H1 (cell line): ENCODE measurements at regions not wholly inside any gene's neighbourhood (a gene's known extent, or its start where the extent isn't known, plus 50 kb on each side); places are given as distances from the start of the nearest gene placed in this dataset.

Experiments
- CTCF ChIA-PET: fragments of 300-600 bp; sonication (Branson Sonifier 250); formaldehyde crosslinking; loops from one replicate; lab custom pipeline; 2021; ENCODE audit not compliant: partially characterized antibody; lab: Charles Lee
- POLR2A ChIA-PET: fragments of 300-600 bp; sonication (Branson Sonifier 250); formaldehyde crosslinking; loops from one replicate; lab custom pipeline; 2021; ENCODE audit warnings: inconsistent platforms; ENCODE audit not compliant: partially characterized antibody; lab: Charles Lee
- DNase-seq, 2 experiments: peaks; one replicate each; pipeline versions ENCODE4 v3.0.0 to v3.0.0-alpha.2; 2010 to 2022; ENCODE audit warnings: low spot score in 2 of 2, low read depth in 1 of 2, mixed read lengths in 1 of 2
- FAIRE-seq: peaks from 2 replicates; lab custom pipeline; 2011; peaks lifted over from hg19 to GRCh38; lab: Jason Lieb, UNC
- H2AFZ ChIP-seq: 2 replicates; pipeline ENCODE4 v1.8.1; 2012; ENCODE audit warnings: low read length, inconsistent platforms
- H2AK5ac ChIP-seq: 2 replicates; pipeline ENCODE4 v1.6.1; 2013; ENCODE audit warnings: low read depth, low read length
- H2BK120ac ChIP-seq: replicated peaks from 2 replicates; pipeline ENCODE3; 2013; ENCODE audit warnings: low read depth, low read length, inconsistent platforms
- H2BK12ac ChIP-seq: 2 replicates; pipeline ENCODE4 v1.6.1; 2013; ENCODE audit warnings: low read depth, low read length
- H2BK15ac ChIP-seq: 2 replicates; pipeline ENCODE4 v1.6.1; 2013; ENCODE audit warnings: low read length
- H2BK20ac ChIP-seq: 2 replicates; pipeline ENCODE4 v1.6.1; 2013; ENCODE audit warnings: low read length
- H2BK5ac ChIP-seq: 2 replicates; pipeline ENCODE4 v1.6.1; 2013; ENCODE audit warnings: low read depth, low read length
- H3K14ac ChIP-seq: 2 replicates; pipeline ENCODE4 v1.6.1; 2013; ENCODE audit warnings: inconsistent platforms; ENCODE audit not compliant: insufficient read length
- H3K18ac ChIP-seq: 2 replicates; pipeline ENCODE4 v1.6.1; 2013; ENCODE audit warnings: low read length; ENCODE audit errors: extremely low read depth
- H3K23ac ChIP-seq: 2 replicates; pipeline ENCODE4 v1.6.1; 2013; ENCODE audit warnings: inconsistent platforms; ENCODE audit not compliant: insufficient read length
- H3K23me2 ChIP-seq: 2 replicates; pipeline ENCODE4 v1.6.1; 2013; ENCODE audit warnings: low read depth, low read length
- H3K27ac ChIP-seq: 2 replicates; pipeline ENCODE4 v1.6.1; 2011; ENCODE audit warnings: low read depth, low read length, inconsistent platforms
- H3K27me3 ChIP-seq, 4 experiments: replicated peaks in 1 of 4; 1 replicate in 1 of 4; 2 replicates in 3 of 4; pipeline versions ENCODE4 v1.6.1 to v1.8.1; 2011 to 2013; ENCODE audit warnings: low read length in 3 of 4, mild to moderate bottlenecking in 3 of 4, inconsistent platforms in 2 of 4, mixed read lengths in 2 of 4, moderate library complexity in 1 of 4; ENCODE audit not compliant: control insufficient read depth in 3 of 4, insufficient read depth in 3 of 4; ENCODE audit errors: extremely low read depth in 1 of 4
- H3K36me3 ChIP-seq, 4 experiments: 2 replicates each; pipeline versions ENCODE4 v1.6.1 to v1.8.1; 2011 to 2013; ENCODE audit warnings: mild to moderate bottlenecking in 4 of 4, low read length in 3 of 4, moderate library complexity in 2 of 4, control low read depth in 1 of 4, inconsistent platforms in 1 of 4; ENCODE audit not compliant: insufficient read depth in 4 of 4, control insufficient read depth in 2 of 4
- H3K4ac ChIP-seq: replicated peaks from 2 replicates; pipeline ENCODE3; 2013; ENCODE audit warnings: low read length, low read depth, mixed read lengths, inconsistent platforms; ENCODE audit not compliant: insufficient read length
- H3K4me1 ChIP-seq, 4 experiments: replicated peaks in 1 of 4; 1 replicate in 1 of 4; 2 replicates in 3 of 4; pipeline versions ENCODE4 v1.6.1 to v1.8.1; 2011 to 2013; ENCODE audit warnings: low read length in 3 of 4, inconsistent platforms in 2 of 4, mixed read lengths in 1 of 4; ENCODE audit not compliant: insufficient read depth in 4 of 4, control insufficient read depth in 3 of 4
- H3K4me2 ChIP-seq, 2 experiments: 2 replicates each; pipeline versions ENCODE4 v1.6.1 to v1.8.1; 2011 to 2013; ENCODE audit warnings: low read depth in 2 of 2, low read length in 2 of 2, control low read depth in 1 of 2, inconsistent platforms in 1 of 2, mild to moderate bottlenecking in 1 of 2; ENCODE audit not compliant: insufficient read depth in 1 of 2
- H3K4me3 ChIP-seq, 4 experiments: fragments of 200-600, 300-600 bp in 1 of 4; sonication (generic), shearing (Covaris generic), sonication (Bioruptor Twin) in 1 of 4; 2 replicates each; pipeline versions ENCODE4 v1.5.1 to v1.8.1; 2011 to 2016; ENCODE audit warnings: low read length in 4 of 4, low read depth in 3 of 4, control low read depth in 2 of 4, inconsistent platforms in 2 of 4, mild to moderate bottlenecking in 2 of 4, mixed read lengths in 1 of 4, moderate library complexity in 1 of 4; ENCODE audit not compliant: insufficient read depth in 2 of 4; ENCODE audit errors: extremely low read depth in 1 of 4
- H3K56ac ChIP-seq: replicated peaks from 2 replicates; pipeline ENCODE3; 2013; ENCODE audit warnings: low read depth, mild to moderate bottlenecking, mixed read lengths, low read length, inconsistent platforms; ENCODE audit not compliant: insufficient read length
- H3K79me1 ChIP-seq: 2 replicates; pipeline ENCODE4 v1.6.1; 2013; ENCODE audit warnings: low read depth, low read length, control low read depth
- H3K79me2 ChIP-seq, 2 experiments: 2 replicates each; pipeline versions ENCODE4 v1.6.1 to v1.8.1; 2012 to 2013; ENCODE audit warnings: low read length in 2 of 2, mild to moderate bottlenecking in 2 of 2, inconsistent platforms in 1 of 2; ENCODE audit not compliant: insufficient read depth in 2 of 2, control insufficient read depth in 1 of 2
- H3K9ac ChIP-seq, 4 experiments: replicated peaks in 1 of 4; 1 replicate in 1 of 4; 2 replicates in 3 of 4; pipeline versions ENCODE4 v1.6.1 to v1.8.1; 2011 to 2013; ENCODE audit warnings: low read depth in 3 of 4, low read length in 3 of 4, control low read depth in 2 of 4, mild to moderate bottlenecking in 2 of 4, moderate library complexity in 2 of 4, inconsistent platforms in 1 of 4; ENCODE audit errors: extremely low read depth in 1 of 4
- H3K9me3 ChIP-seq, 2 experiments: 2 replicates each; pipeline versions ENCODE4 v1.6.1 to v1.8.1; 2012 to 2013; ENCODE audit warnings: mild to moderate bottlenecking in 2 of 2, moderate library complexity in 2 of 2, control low read depth in 1 of 2, inconsistent platforms in 1 of 2, low read depth in 1 of 2, low read length in 1 of 2, mixed read lengths in 1 of 2; ENCODE audit not compliant: insufficient read depth in 2 of 2
- H4K20me1 ChIP-seq, 2 experiments: replicated peaks in 1 of 2; 2 replicates each; pipeline versions ENCODE3 to v1.8.1; 2011 to 2013; ENCODE audit warnings: inconsistent platforms in 2 of 2, low read length in 2 of 2, mild to moderate bottlenecking in 1 of 2; ENCODE audit not compliant: insufficient read depth in 2 of 2, control insufficient read depth in 1 of 2
- H4K5ac ChIP-seq: 2 replicates; pipeline ENCODE4 v1.6.1; 2013; ENCODE audit warnings: low read length, low read depth, mixed read lengths, inconsistent platforms; ENCODE audit not compliant: insufficient read length
- H4K8ac ChIP-seq: 2 replicates; pipeline ENCODE4 v1.8.0; 2013; ENCODE audit warnings: mild to moderate bottlenecking, moderate library complexity, low read length, inconsistent platforms; ENCODE audit not compliant: insufficient read depth; ENCODE audit errors: extremely low read depth
- H4K91ac ChIP-seq: replicated peaks from 2 replicates; pipeline ENCODE3; 2013; ENCODE audit warnings: low read length, mixed read lengths, inconsistent platforms; ENCODE audit not compliant: insufficient read length
- EGR1 ChIP-seq: IDR thresholded peaks from 2 replicates; pipeline ENCODE4 v1.6.1; 2011; ENCODE audit warnings: low read depth, low read length, borderline replicate concordance
- RXRA ChIP-seq: IDR thresholded peaks from 2 replicates; pipeline ENCODE4 v1.6.1; 2011; ENCODE audit warnings: low read depth, mild to moderate bottlenecking, low read length, moderate library complexity; ENCODE audit not compliant: insufficient read depth
- WGBS, 2 experiments: shearing (Covaris generic) in 1 of 2; methylation state at CpG; one replicate each; pipeline versions ENCODE4 v1.1.6 to v1.1.7; 2013 to 2015; ENCODE audit warnings: low lambda C conversion rate in 2 of 2, mixed read lengths in 2 of 2, inconsistent platforms in 1 of 2, low coverage in 1 of 2, missing lambda C conversion rate in 1 of 2; ENCODE audit not compliant: insufficient replicate concordance in 2 of 2, insufficient coverage in 1 of 2, insufficient read length in 1 of 2; ENCODE audit errors: extremely low coverage in 1 of 2, missing lambda C conversion rate in 1 of 2; 5-methylcytosine and 5-hydroxymethylcytosine counted together
- TF ChIP-seq, protein P1 (sequence below), 3 experiments: IDR thresholded peaks; 1 replicate in 2 of 3; 2 replicates in 1 of 3; pipeline versions ENCODE4 v1.5.1 to v1.6.1; 2011; ENCODE audit warnings: low read length in 3 of 3, mild to moderate bottlenecking in 3 of 3, inconsistent platforms in 2 of 3, low read depth in 1 of 3, moderate library complexity in 1 of 3; ENCODE audit not compliant: insufficient read depth in 1 of 3; ENCODE audit errors: control extremely low read depth in 1 of 3

- CTCF ChIA-PET = interaction anchor here (1.0 to 1.5 kb wide), 2 partner anchors 48 to 54 kb away, joined by 3 to 6 read pairs; no protein-coding TSS in a partner anchor
- H3K27me3 ChIP-seq = no peaks in the 10 kb centered on the region; a peak in 1 of 7 replicates
- no peak overlapping the region for H3K23ac ChIP-seq
- no peak overlapping the region for H4K91ac ChIP-seq
- H2BK15ac ChIP-seq = no peak overlapping the region
- H3K36me3 ChIP-seq = peaks cover 0 to 1% (median 0%) of the 10 kb centered on the region in 4 experiments; a peak in 1 of 8 replicates
- H3K79me1 ChIP-seq = peaks cover 3% of the 10 kb centered on the region; the same call in 1 of the 2 replicates
- peaks cover 0 to 3% (median under 1%) of the 10 kb centered on the region in 4 experiments; a peak in 2 of 7 replicates for H3K4me1 ChIP-seq
- H2BK20ac ChIP-seq = no peak overlapping the region
- no peak overlapping the region for H2BK120ac ChIP-seq
- POLR2A ChIA-PET = interaction anchor here (1.6 to 1.9 kb wide), 2 partner anchors 12 to 22 kb away, joined by 3 to 4 read pairs; no protein-coding TSS in a partner anchor
- H2AK5ac ChIP-seq = no peak overlapping the region
- H3K27ac ChIP-seq = no peak overlapping the region
- no peak overlapping the region for H3K4me2 ChIP-seq
- H2AFZ ChIP-seq = no peak overlapping the region
- no peak overlapping the region for H4K5ac ChIP-seq
- H2BK12ac ChIP-seq = no peak overlapping the region
- peaks cover 2 to 4% of the 10 kb centered on the region in 2 experiments; a peak in 3 of 4 replicates for H3K9me3 ChIP-seq
- H3K23me2 ChIP-seq = no peaks in the 10 kb centered on the region
- no peak overlapping the region for H3K4ac ChIP-seq
- H2BK5ac ChIP-seq = no peak overlapping the region
- H4K20me1 ChIP-seq = no peaks in the 10 kb centered on the region
- H3K4me3 ChIP-seq = no peak overlapping the region
- H4K8ac ChIP-seq = no peak overlapping the region
- FAIRE-seq (no peak), DNase-seq (no peak)
- no peak overlapping the region for H3K14ac ChIP-seq
- H3K56ac ChIP-seq = no peak overlapping the region
- TF ChIP-seq, protein P1, sequence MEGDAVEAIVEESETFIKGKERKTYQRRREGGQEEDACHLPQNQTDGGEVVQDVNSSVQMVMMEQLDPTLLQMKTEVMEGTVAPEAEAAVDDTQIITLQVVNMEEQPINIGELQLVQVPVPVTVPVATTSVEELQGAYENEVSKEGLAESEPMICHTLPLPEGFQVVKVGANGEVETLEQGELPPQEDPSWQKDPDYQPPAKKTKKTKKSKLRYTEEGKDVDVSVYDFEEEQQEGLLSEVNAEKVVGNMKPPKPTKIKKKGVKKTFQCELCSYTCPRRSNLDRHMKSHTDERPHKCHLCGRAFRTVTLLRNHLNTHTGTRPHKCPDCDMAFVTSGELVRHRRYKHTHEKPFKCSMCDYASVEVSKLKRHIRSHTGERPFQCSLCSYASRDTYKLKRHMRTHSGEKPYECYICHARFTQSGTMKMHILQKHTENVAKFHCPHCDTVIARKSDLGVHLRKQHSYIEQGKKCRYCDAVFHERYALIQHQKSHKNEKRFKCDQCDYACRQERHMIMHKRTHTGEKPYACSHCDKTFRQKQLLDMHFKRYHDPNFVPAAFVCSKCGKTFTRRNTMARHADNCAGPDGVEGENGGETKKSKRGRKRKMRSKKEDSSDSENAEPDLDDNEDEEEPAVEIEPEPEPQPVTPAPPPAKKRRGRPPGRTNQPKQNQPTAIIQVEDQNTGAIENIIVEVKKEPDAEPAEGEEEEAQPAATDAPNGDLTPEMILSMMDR (IDR thresholded peaks at IDR 0.05; ENCODE audit: control extremely low read depth in 1 of 3, insufficient read depth in 1 of 3, low read depth in 1 of 3, low read length in 3 of 3) = no peak
- TF ChIP-seq RXRA (no peak), EGR1 (no peak)
- no peak overlapping the region for H3K9ac ChIP-seq
- H3K18ac ChIP-seq = no peak overlapping the region
- H3K79me2 ChIP-seq = no peaks in the 10 kb centered on the region
- WGBS, 2 experiments = 93% methylated on average over 18 of the region's 20 CpGs; no CpG with 5 or more reads in 1 of the 2 experiments
Measured at GRCh38 chr11:70894566-70895365, 357.6 kb downstream of the SHANK2 start.
